GM12878 (cell line): ENCODE measurements at regions not wholly inside any gene's neighbourhood (a gene's known extent, or its start where the extent isn't known, plus 50 kb on each side); places are given as distances from the start of the nearest gene placed in this dataset.

Source experiments
- ATAC-seq: fragments of 200-7000 bp; cut with Tn5 transposase; 3 replicates; pipeline ENCODE4 v1.9.1; 2020; ENCODE audit warnings: mild to moderate bottlenecking, moderate library complexity
- BruUV-seq: library from RNA; stranded (reverse); fragments of 400-500 nt; replicated peaks from 2 replicates; lab custom pipeline; 2021; lab: Mats Ljungman, UMichigan
- CTCF ChIA-PET: fragments of 300-600 bp; sonication (Branson Sonifier 250); formaldehyde crosslinking; extraction: SDS; loops from one replicate; lab custom pipeline; 2021; ENCODE audit warnings: inconsistent platforms; lab: Yijun Ruan, JAX
- POLR2A ChIA-PET: fragments of 350-600 bp; formaldehyde crosslinking; extraction: SDS; loops from one replicate; lab custom pipeline; 2021; ENCODE audit warnings: inconsistent platforms; lab: Charles Lee
- RAD21 ChIA-PET: fragments of 300-600 bp; sonication (Branson Sonifier 250); formaldehyde crosslinking; loops from one replicate; lab custom pipeline; 2023; ENCODE audit warnings: antibody characterized with exemption; ENCODE audit not compliant: unreplicated experiment; lab: Charles Lee
- SMC1A ChIA-PET: fragments of 300-600 bp; sonication (Branson Sonifier 250); formaldehyde crosslinking; loops from one replicate; lab custom pipeline; 2023; ENCODE audit not compliant: unreplicated experiment, uncharacterized antibody; lab: Charles Lee
- DNase-seq: peaks from one replicate; pipeline ENCODE4 v3.0.0-alpha.2; 2011; ENCODE audit warnings: low read depth, low spot score
- FAIRE-seq: peaks from 3 replicates; lab custom pipeline; 2011; peaks lifted over from hg19 to GRCh38; lab: Jason Lieb, UNC
- H2AFZ ChIP-seq: 2 replicates; pipeline ENCODE4 v1.6.0; 2011; ENCODE audit warnings: low read depth, low read length, control low read depth; ENCODE audit not compliant: control insufficient read depth
- H3K27ac ChIP-seq: 2 replicates; pipeline ENCODE4 v1.5.1; 2011; ENCODE audit warnings: control low read depth; ENCODE audit not compliant: control insufficient read depth, insufficient read depth
- H3K27me3 ChIP-seq, 2 experiments: replicated peaks in 1 of 2; 2 replicates each; pipeline versions ENCODE4 v1.6.0 to v1.6.1; 2011; ENCODE audit warnings: low read length in 1 of 2; ENCODE audit not compliant: control insufficient read depth in 2 of 2, insufficient read depth in 2 of 2
- H3K36me3 ChIP-seq, 2 experiments: 2 replicates each; pipeline ENCODE4 v1.5.1; 2011; ENCODE audit warnings: low read length in 1 of 2; ENCODE audit not compliant: control insufficient read depth in 2 of 2, insufficient read depth in 2 of 2
- H3K4me1 ChIP-seq: 2 replicates; pipeline ENCODE4 v1.6.1; 2011; ENCODE audit warnings: mild to moderate bottlenecking, low read length, moderate library complexity, mixed read lengths; ENCODE audit not compliant: control insufficient read depth, insufficient read depth
- H3K4me2 ChIP-seq: 2 replicates; pipeline ENCODE4 v1.6.0; 2011; ENCODE audit warnings: control low read depth; ENCODE audit not compliant: control insufficient read depth, insufficient read depth
- H3K4me3 ChIP-seq: fragments of 200-600 bp; sonication (generic); 2 replicates; pipeline ENCODE4 v1.5.1; 2016
- H3K79me2 ChIP-seq: 2 replicates; pipeline ENCODE4 v1.6.0; 2011; ENCODE audit warnings: low read length; ENCODE audit not compliant: control insufficient read depth, insufficient read depth
- H3K9ac ChIP-seq: 2 replicates; pipeline ENCODE4 v1.8.0; 2011; ENCODE audit warnings: low read length, control low read depth, mixed read lengths; ENCODE audit not compliant: control insufficient read depth, insufficient read depth
- H3K9me3 ChIP-seq: replicated peaks from 3 replicates; pipeline ENCODE4 v1.5.1; 2011; ENCODE audit warnings: mild to moderate bottlenecking, low read length; ENCODE audit not compliant: control insufficient read depth, insufficient read depth
- H4K20me1 ChIP-seq: 2 replicates; pipeline ENCODE4 v1.6.0; 2011; ENCODE audit not compliant: control insufficient read depth, insufficient read depth
- BCL11A ChIP-seq: IDR thresholded peaks from 2 replicates; pipeline ENCODE4 v1.6.1; 2011; ENCODE audit warnings: low read depth, low read length
- BCL3 ChIP-seq: IDR thresholded peaks from 2 replicates; pipeline ENCODE4 v1.6.1; 2011; ENCODE audit warnings: borderline replicate concordance, low read depth, mild to moderate bottlenecking, moderate library complexity, low read length; ENCODE audit not compliant: insufficient read depth, poor library complexity, severe bottlenecking
- CHD2 ChIP-seq: IDR thresholded peaks from 2 replicates; pipeline ENCODE4 v1.6.1; 2011; ENCODE audit warnings: low read depth, low read length, improper control_type of control experiment, borderline replicate concordance
- CREM ChIP-seq: IDR thresholded peaks from 2 replicates; pipeline ENCODE4 v1.6.1; 2014; ENCODE audit warnings: antibody characterized with exemption, low read depth
- IKZF1 ChIP-seq: fragments of 450-650 bp; conservative IDR thresholded peaks from 2 replicates; pipeline ENCODE4 v1.6.1; 2017; ENCODE audit warnings: antibody characterized with exemption, mild to moderate bottlenecking
- JUNB ChIP-seq: IDR thresholded peaks from 2 replicates; pipeline ENCODE4 v1.6.1; 2016; ENCODE audit warnings: antibody characterized with exemption, mild to moderate bottlenecking
- KAT2A ChIP-seq: conservative IDR thresholded peaks from 2 replicates; pipeline ENCODE4 v1.6.1; 2011; ENCODE audit warnings: low read depth, low read length; ENCODE audit not compliant: control insufficient read depth
- MTA3 ChIP-seq: IDR thresholded peaks from 2 replicates; pipeline ENCODE4 v1.6.1; 2012; ENCODE audit warnings: low read length, inconsistent platforms, borderline replicate concordance
- POU2F2 ChIP-seq: IDR thresholded peaks from 3 replicates; pipeline ENCODE4 v1.6.1; 2011; ENCODE audit warnings: low read depth, mild to moderate bottlenecking, low read length, borderline replicate concordance
- PRDM15 ChIP-seq: fragments of 450-650 bp; formaldehyde crosslinking; IDR thresholded peaks from 2 replicates; pipeline ENCODE4 v1.4.0; 2020; ENCODE audit warnings: mild to moderate bottlenecking, moderate library complexity
- SIX5 ChIP-seq: IDR thresholded peaks from 2 replicates; pipeline ENCODE4 v1.6.1; 2011; ENCODE audit warnings: mild to moderate bottlenecking, low read depth, low read length, moderate library complexity; ENCODE audit not compliant: severe bottlenecking
- SUZ12 ChIP-seq: fragments of 200-600 bp; sonication (generic); IDR thresholded peaks from one replicate; pipeline ENCODE4 v1.6.1; 2018; ENCODE audit warnings: antibody characterized with exemption, mild to moderate bottlenecking; ENCODE audit not compliant: unreplicated experiment
- TARDBP ChIP-seq: IDR thresholded peaks from 2 replicates; pipeline ENCODE4 v1.6.1; 2016; ENCODE audit warnings: borderline replicate concordance
- TCF12 ChIP-seq: IDR thresholded peaks from 2 replicates; pipeline ENCODE4 v1.6.1; 2011; ENCODE audit warnings: low read depth, mild to moderate bottlenecking, low read length
- ZBED1 ChIP-seq: IDR thresholded peaks from 2 replicates; pipeline ENCODE4 v1.6.1; 2016; ENCODE audit warnings: borderline replicate concordance
- ZBTB4 ChIP-seq: fragments of 450-650 bp; formaldehyde crosslinking; IDR thresholded peaks from 2 replicates; pipeline ENCODE4 v1.4.0; 2022; ENCODE audit warnings: mild to moderate bottlenecking, moderate library complexity
- ZNF207 ChIP-seq: fragments of 450-650 bp; IDR thresholded peaks from 2 replicates; pipeline ENCODE4 v1.6.1; 2014; ENCODE audit warnings: antibody characterized with exemption, mild to moderate bottlenecking, borderline replicate concordance
- WGBS: methylation state at CpG from one replicate; pipeline ENCODE4 v1.1.6; 2016; ENCODE audit warnings: low lambda C conversion rate; ENCODE audit not compliant: insufficient replicate concordance, insufficient coverage; ENCODE audit errors: missing lambda C conversion rate; 5-methylcytosine and 5-hydroxymethylcytosine counted together
- in situ Hi-C: fragments of 300-500 bp; cut with MboI; formaldehyde crosslinking; loops from 9 replicates; pipeline ENCODE4 v1.14.3; 2018; ENCODE audit warnings: mixed read lengths
- intact Hi-C: fragments of 100-400 bp; cut with micrococcal nuclease; formaldehyde crosslinking; loops from one replicate; pipeline ENCODE4 v1.14.2; 2022; ENCODE audit not compliant: unreplicated experiment

GRCh38 chr1:200265104-200265503 lies 144.7 kb downstream of the ZNF281 start:
- no TSS peak for BruUV-seq
- in situ Hi-C loops, result no loop called here
- FAIRE-seq, result no peak
- no peak for TF ChIP-seq ZBED1
- TF ChIP-seq BCL3, result no peak
- TF ChIP-seq TARDBP, result no peak
- TF ChIP-seq SIX5, result no peak
- TF ChIP-seq PRDM15, result no peak
- TF ChIP-seq ZNF207, result no peak
- no peak for TF ChIP-seq TCF12
- TF ChIP-seq CHD2, result no peak
- no peak for TF ChIP-seq KAT2A
- no peak for TF ChIP-seq JUNB
- no peak for TF ChIP-seq ZBTB4 (CRISPR knock-in tag)
- TF ChIP-seq CREM, result no peak
- no peak for TF ChIP-seq SUZ12
- TF ChIP-seq BCL11A, result no peak
- no peak for TF ChIP-seq IKZF1
- no peak for TF ChIP-seq POU2F2
- TF ChIP-seq MTA3, result no peak

More at GRCh38 chr1:200265104-200265503, 144.7 kb downstream of the ZNF281 start:
- ATAC-seq, result no peak
- intact Hi-C loops, result no loop called here
- H3K4me1 ChIP-seq, result peaks cover 4% of the 10 kb centered on the region; the same call in 1 of the 2 replicates
- ChIA-PET SMC1A (interaction anchor here (1.3 to 1.6 kb wide), 3 partner anchors 9 to 42 kb away, joined by 3 to 4 read pairs (median 4); no protein-coding TSS in a partner anchor), CTCF (interaction anchor here (1.1 to 1.7 kb wide), 2 partner anchors 14 to 126 kb away, joined by 4 to 5 read pairs; no protein-coding TSS in a partner anchor), RAD21 (interaction anchor here (1.0 kb wide), 1 partner anchor 9 kb away, joined by 4 read pairs; no protein-coding TSS in a partner anchor), POLR2A (no interaction called here)
- no peaks in the 10 kb centered on the region for H3K79me2 ChIP-seq
- no peak overlapping the region for H3K4me2 ChIP-seq
- H3K9ac ChIP-seq, result no peak overlapping the region
- no peak overlapping the region for H3K4me3 ChIP-seq
- H3K27me3 ChIP-seq, result no peaks in the 10 kb centered on the region
- no peaks in the 10 kb centered on the region for H3K36me3 ChIP-seq
- DNase-seq, result no peak
- H3K27ac ChIP-seq, result no peak overlapping the region
- H3K9me3 ChIP-seq, result no peaks in the 10 kb centered on the region
- H2AFZ ChIP-seq, result no peak overlapping the region
- no peaks in the 10 kb centered on the region for H4K20me1 ChIP-seq
- WGBS, result 94% methylated on average over 1 of the region's 1 CpG
